OCI-LY7 (cell line): ENCODE measurements at regions not wholly inside any gene's neighbourhood (a gene's known extent, or its start where the extent isn't known, plus 50 kb on each side); places are given as distances from the start of the nearest gene placed in this dataset.

Source experiments
- BruUV-seq: library from RNA; stranded (reverse); fragments of 400-500 nt; replicated peaks from 2 replicates; lab custom pipeline; 2021; lab: Mats Ljungman, UMichigan
- CTCF ChIA-PET: fragments of 300-600 bp; sonication (Branson Sonifier 250); formaldehyde crosslinking; loops from one replicate; lab custom pipeline; 2022; ENCODE audit warnings: antibody characterized with exemption; ENCODE audit not compliant: unreplicated experiment; lab: Charles Lee
- POLR2A ChIA-PET: fragments of 300-600 bp; sonication (Branson Sonifier 250); formaldehyde crosslinking; loops from one replicate; lab custom pipeline; 2022; ENCODE audit warnings: antibody characterized with exemption; lab: Charles Lee
- DNase-seq: peaks from one replicate; pipeline ENCODE4 v3.0.0-alpha.2; 2015; ENCODE audit warnings: low spot score
- H2AFZ ChIP-seq: fragments of 200-600 bp; sonication (generic), shearing (Covaris generic); 2 replicates; pipeline ENCODE4 v1.6.1; 2014; ENCODE audit warnings: mild to moderate bottlenecking, antibody characterized with exemption, low read length, moderate library complexity
- H3K27ac ChIP-seq: fragments of 200-600 bp; sonication (generic); 2 replicates; pipeline ENCODE4 v1.5.1; 2014; ENCODE audit warnings: mixed run types, low read depth, mild to moderate bottlenecking, moderate library complexity, low read length, inconsistent platforms; ENCODE audit not compliant: poor library complexity, severe bottlenecking
- H3K36me3 ChIP-seq: fragments of 200-600 bp; sonication (generic); 2 replicates; pipeline ENCODE4 v1.6.1; 2014; ENCODE audit warnings: mild to moderate bottlenecking, antibody characterized with exemption, low read length, moderate library complexity, mixed read lengths; ENCODE audit not compliant: insufficient read depth
- H3K4me1 ChIP-seq: fragments of 200-600 bp; sonication (generic); 2 replicates; pipeline ENCODE4 v1.5.1; 2014; ENCODE audit warnings: mild to moderate bottlenecking, low read length; ENCODE audit not compliant: insufficient read depth, poor library complexity, severe bottlenecking
- H3K4me2 ChIP-seq: fragments of 200-600 bp; sonication (generic); 2 replicates; pipeline ENCODE4 v1.6.1; 2014; ENCODE audit warnings: mild to moderate bottlenecking, low read length
- H3K4me3 ChIP-seq: fragments of 200-600 bp; sonication (generic); 2 replicates; pipeline ENCODE4 v1.5.1; 2014; ENCODE audit warnings: mild to moderate bottlenecking, low read depth, low read length; ENCODE audit not compliant: poor library complexity, severe bottlenecking
- H3K79me2 ChIP-seq: fragments of 200-600 bp; sonication (generic); 2 replicates; pipeline ENCODE4 v1.6.1; 2016; ENCODE audit warnings: low read depth, mild to moderate bottlenecking, low read length, moderate library complexity, mixed read lengths; ENCODE audit not compliant: insufficient read depth
- H3K9me2 ChIP-seq: fragments of 200-600 bp; sonication (generic); 2 replicates; pipeline ENCODE4 v1.6.1; 2016; ENCODE audit warnings: mild to moderate bottlenecking, low read length, mixed read lengths; ENCODE audit not compliant: insufficient read depth
- H3K9me3 ChIP-seq: fragments of 200-600 bp; sonication (generic); 2 replicates; pipeline ENCODE4 v1.6.1; 2014; ENCODE audit warnings: mild to moderate bottlenecking, mixed run types, low read length, mixed read lengths
- H4K20me1 ChIP-seq: fragments of 200-600 bp; sonication (generic); 2 replicates; pipeline ENCODE4 v1.6.1; 2014; ENCODE audit warnings: mild to moderate bottlenecking, antibody characterized with exemption, low read length, moderate library complexity, mixed read lengths; ENCODE audit not compliant: insufficient read depth
- EZH2phosphoT487 ChIP-seq: fragments of 200-600 bp; sonication (generic); IDR thresholded peaks from 2 replicates; pipeline ENCODE4 v1.6.1; 2018; ENCODE audit warnings: low read depth, borderline replicate concordance, mild to moderate bottlenecking, mixed run types, antibody characterized with exemption, low read length, moderate library complexity, mixed read lengths
- intact Hi-C: fragments of 100-400 bp; cut with micrococcal nuclease; formaldehyde crosslinking; loops from one replicate; pipeline ENCODE4 v1.10.0; 2022; ENCODE audit not compliant: unreplicated experiment
- TF ChIP-seq, protein P1 (sequence below): fragments of 200-600 bp; sonication (generic); conservative IDR thresholded peaks from 2 replicates; pipeline ENCODE4 v1.5.1; 2014; ENCODE audit warnings: mild to moderate bottlenecking, antibody characterized with exemption, low read length, moderate library complexity, mixed read lengths

DNA sequence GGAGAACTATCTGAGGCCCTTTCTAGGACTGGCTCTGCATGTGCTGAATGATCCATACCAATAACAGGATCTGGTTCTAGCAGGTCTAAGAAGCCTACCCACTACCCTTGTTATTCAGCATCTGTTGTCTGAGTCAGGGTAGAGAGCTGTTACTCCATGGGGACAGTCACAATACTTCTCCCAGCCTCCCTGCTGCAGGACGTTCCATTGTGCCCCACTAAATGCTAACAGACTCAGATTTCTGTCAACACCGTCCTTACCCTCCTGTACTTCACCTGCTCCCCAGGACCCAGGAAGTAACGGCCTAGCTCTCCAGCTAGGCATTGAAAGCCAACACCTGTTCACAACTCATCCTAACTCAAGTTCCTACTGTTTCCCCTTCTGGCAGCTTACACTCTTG is 719.7 kb upstream of the ID2 start:
- Histone ChIP-seq H3K36me3 (no peaks in the 10 kb centered on the region), H3K9me3 (no peaks in the 10 kb centered on the region), H4K20me1 (no peaks in the 10 kb centered on the region), H2AFZ (no peak overlapping the region), H3K27ac (no peak overlapping the region), H3K4me1 (no peaks in the 10 kb centered on the region), H3K79me2 (no peaks in the 10 kb centered on the region), H3K9me2 (no peaks in the 10 kb centered on the region), H3K4me3 (no peak overlapping the region), H3K4me2 (no peak overlapping the region)
- DNase-seq: no peak
- no TSS peak for BruUV-seq
- ChIA-PET CTCF (no interaction called here), POLR2A (interaction anchor here (0.6 to 1.7 kb wide), 2 partner anchors 10 to 19 kb away, joined by 4 to 5 read pairs; no protein-coding TSS in a partner anchor)
- TF ChIP-seq EZH2phosphoT487: no peak
- TF ChIP-seq, protein P1, sequence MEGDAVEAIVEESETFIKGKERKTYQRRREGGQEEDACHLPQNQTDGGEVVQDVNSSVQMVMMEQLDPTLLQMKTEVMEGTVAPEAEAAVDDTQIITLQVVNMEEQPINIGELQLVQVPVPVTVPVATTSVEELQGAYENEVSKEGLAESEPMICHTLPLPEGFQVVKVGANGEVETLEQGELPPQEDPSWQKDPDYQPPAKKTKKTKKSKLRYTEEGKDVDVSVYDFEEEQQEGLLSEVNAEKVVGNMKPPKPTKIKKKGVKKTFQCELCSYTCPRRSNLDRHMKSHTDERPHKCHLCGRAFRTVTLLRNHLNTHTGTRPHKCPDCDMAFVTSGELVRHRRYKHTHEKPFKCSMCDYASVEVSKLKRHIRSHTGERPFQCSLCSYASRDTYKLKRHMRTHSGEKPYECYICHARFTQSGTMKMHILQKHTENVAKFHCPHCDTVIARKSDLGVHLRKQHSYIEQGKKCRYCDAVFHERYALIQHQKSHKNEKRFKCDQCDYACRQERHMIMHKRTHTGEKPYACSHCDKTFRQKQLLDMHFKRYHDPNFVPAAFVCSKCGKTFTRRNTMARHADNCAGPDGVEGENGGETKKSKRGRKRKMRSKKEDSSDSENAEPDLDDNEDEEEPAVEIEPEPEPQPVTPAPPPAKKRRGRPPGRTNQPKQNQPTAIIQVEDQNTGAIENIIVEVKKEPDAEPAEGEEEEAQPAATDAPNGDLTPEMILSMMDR: no peak
- intact Hi-C loops: no loop called here

DNA sequence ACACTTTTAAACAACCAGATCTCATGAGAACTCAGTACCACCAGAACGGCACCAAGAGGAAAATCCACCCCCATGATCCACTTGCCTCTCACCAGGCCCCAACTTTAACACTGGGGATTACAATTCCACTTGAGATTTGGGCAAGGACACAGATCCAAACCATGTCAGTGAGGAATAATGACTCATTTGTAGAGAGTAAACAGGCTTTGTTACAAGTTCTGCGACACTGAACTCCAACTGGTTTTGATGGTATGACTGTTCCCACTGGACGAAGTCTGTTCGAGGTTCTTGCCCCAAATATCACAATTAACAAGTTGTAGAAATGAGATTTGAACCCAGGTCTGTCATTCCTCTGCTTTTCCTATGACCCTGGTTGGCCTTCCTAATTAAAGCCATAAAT is 718.1 kb upstream of the ID2 start:
- DNase-seq: no peak
- no peak for TF ChIP-seq EZH2phosphoT487
- TF ChIP-seq, protein P1: no peak
- Histone ChIP-seq H3K9me2 (no peaks in the 10 kb centered on the region), H2AFZ (no peak overlapping the region), H3K4me2 (no peak overlapping the region), H3K36me3 (no peaks in the 10 kb centered on the region), H3K4me1 (no peaks in the 10 kb centered on the region), H3K9me3 (no peaks in the 10 kb centered on the region), H3K4me3 (no peak overlapping the region), H4K20me1 (no peaks in the 10 kb centered on the region), H3K79me2 (no peaks in the 10 kb centered on the region), H3K27ac (no peak overlapping the region)
- intact Hi-C loops: no loop called here
- POLR2A ChIA-PET: interaction anchor here (1.7 kb wide), 1 partner anchor 8 kb away, joined by 5 read pairs; no protein-coding TSS in a partner anchor
- CTCF ChIA-PET: no interaction called here
- BruUV-seq: no TSS peak

DNA sequence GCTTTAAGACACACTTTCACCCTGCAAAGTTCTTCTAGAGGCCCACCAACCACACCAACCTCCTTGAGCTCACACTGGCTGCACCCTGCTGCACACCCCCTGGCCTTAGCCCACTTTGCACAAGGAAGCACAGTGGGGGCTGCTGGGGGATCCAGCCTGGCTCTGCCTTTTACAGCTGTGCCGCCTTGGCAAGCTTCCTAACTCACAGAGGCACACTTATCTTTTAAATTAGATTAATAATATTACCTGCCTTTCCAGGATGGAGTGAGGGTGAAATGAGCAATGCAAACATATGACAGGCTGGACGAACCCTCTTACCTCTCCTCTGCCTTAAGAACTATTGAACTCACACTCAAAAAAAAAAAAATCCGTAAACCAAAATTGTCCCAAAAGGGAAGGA is 715.8 kb upstream of the ID2 start:
- intact Hi-C loops: no loop called here
- H3K27ac ChIP-seq: no peak overlapping the region
- H3K36me3 ChIP-seq: no peaks in the 10 kb centered on the region
- H3K79me2 ChIP-seq: no peaks in the 10 kb centered on the region
- H3K9me2 ChIP-seq: no peaks in the 10 kb centered on the region
- H3K4me2 ChIP-seq: no peak overlapping the region
- DNase-seq: no peak
- H3K4me3 ChIP-seq: no peak overlapping the region
- CTCF ChIA-PET: no interaction called here
- POLR2A ChIA-PET: interaction anchor here (0.6 to 0.7 kb wide), 2 partner anchors 14 to 227 kb away, joined by 3 read pairs; no protein-coding TSS in a partner anchor
- no peak overlapping the region for H2AFZ ChIP-seq
- no peak for TF ChIP-seq EZH2phosphoT487
- TF ChIP-seq, protein P1: no peak
- no TSS peak for BruUV-seq
- 0 out of 2 replicates have a peak, but pooled peaks cover under 1% of the 10 kb centered on the region for H3K9me3 ChIP-seq
- H3K4me1 ChIP-seq: no peaks in the 10 kb centered on the region
- no peaks in the 10 kb centered on the region for H4K20me1 ChIP-seq
